K562 (cell line): ENCODE measurements at regions not wholly inside any gene's neighbourhood (a gene's known extent, or its start where the extent isn't known, plus 50 kb on each side); places are given as distances from the start of the nearest gene placed in this dataset.

Source experiments
- ARID1B ChIP-seq: fragments of 450-650 bp; IDR thresholded peaks from 2 replicates; pipeline ENCODE4 v1.6.1; 2016; ENCODE audit warnings: antibody characterized with exemption, mild to moderate bottlenecking, inconsistent platforms
- ARID3B ChIP-seq: fragments of 250-450 bp; sonication (Bioruptor Pico); IDR thresholded peaks from 2 replicates; pipeline ENCODE4 v1.4.0; 2020; ENCODE audit warnings: borderline replicate concordance
- BRF2 ChIP-seq: IDR thresholded peaks from 3 replicates; pipeline ENCODE4 v1.6.1; 2011; ENCODE audit warnings: borderline replicate concordance, mild to moderate bottlenecking; ENCODE audit not compliant: insufficient read length, insufficient read depth
- ELF1 ChIP-seq: fragments of 200-800 bp; sonication (Bioruptor generic); IDR thresholded peaks from 2 replicates; pipeline ENCODE4 v1.6.1; 2016; ENCODE audit warnings: missing genetic modification characterization, missing compliant biosample characterization
- EP400 ChIP-seq: fragments of 450-650 bp; IDR thresholded peaks from 2 replicates; pipeline ENCODE4 v1.6.1; 2017; ENCODE audit warnings: antibody characterized with exemption, mild to moderate bottlenecking, moderate library complexity
- NFIC ChIP-seq: fragments of 450-650 bp; IDR thresholded peaks from 2 replicates; pipeline ENCODE4 v1.6.1; 2017; ENCODE audit warnings: mild to moderate bottlenecking, inconsistent platforms
- NR1H2 ChIP-seq: sonication (generic); formaldehyde crosslinking; IDR thresholded peaks from 2 replicates; pipeline ENCODE4 v1.4.0; 2020; ENCODE audit warnings: mild to moderate bottlenecking, missing genetic modification reagents
- PHF8 ChIP-seq: fragments of 200-600 bp; sonication (generic); IDR thresholded peaks from 2 replicates; pipeline ENCODE4 v1.6.1; 2012; ENCODE audit warnings: mixed run types, mild to moderate bottlenecking, inconsistent platforms, low read length, moderate library complexity, borderline replicate concordance
- RBBP5 ChIP-seq: fragments of 200-600 bp; sonication (generic); IDR thresholded peaks from 2 replicates; pipeline ENCODE4 v1.6.1; 2012; ENCODE audit warnings: borderline replicate concordance, mild to moderate bottlenecking, low read length, control low read depth, inconsistent platforms; ENCODE audit not compliant: insufficient read depth, poor library complexity, severe bottlenecking
- RBFOX2 ChIP-seq: fragments of 200-400 bp; formaldehyde crosslinking; IDR thresholded peaks from 2 replicates; pipeline ENCODE4 v1.6.1; 2017; ENCODE audit warnings: low read depth, mild to moderate bottlenecking, low read length, moderate library complexity
- RBM14 ChIP-seq: fragments of 200-400 bp; formaldehyde crosslinking; IDR thresholded peaks from 2 replicates; pipeline ENCODE4 v1.6.1; 2018; ENCODE audit warnings: low read depth, mild to moderate bottlenecking, low read length, moderate library complexity, borderline replicate concordance; ENCODE audit not compliant: insufficient read depth
- TAF15 ChIP-seq: fragments of 200-400 bp; formaldehyde crosslinking; IDR thresholded peaks from 2 replicates; pipeline ENCODE4 v1.6.1; 2017; ENCODE audit warnings: mild to moderate bottlenecking, low read depth, low read length, moderate library complexity
- YY1 ChIP-seq, 3 experiments: IDR thresholded peaks; 2 replicates each; pipeline ENCODE4 v1.6.1; 2011; ENCODE audit warnings: low read length in 2 of 3, mild to moderate bottlenecking in 2 of 3, moderate library complexity in 2 of 3, borderline replicate concordance in 1 of 3, control low read depth in 1 of 3, low read depth in 1 of 3; ENCODE audit not compliant: insufficient read depth in 3 of 3, insufficient replicate concordance in 2 of 3, control insufficient read depth in 1 of 3, insufficient read length in 1 of 3; ENCODE audit errors: extremely low read depth in 1 of 3
- ZNF165 ChIP-seq: fragments of 250-450 bp; sonication (Bioruptor Pico); IDR thresholded peaks from 2 replicates; pipeline ENCODE4 v1.4.0; 2020; ENCODE audit warnings: borderline replicate concordance
- ZNF263 ChIP-seq: sonication (generic); formaldehyde crosslinking; IDR thresholded peaks from 2 replicates; pipeline ENCODE4 v1.8.0; 2022; ENCODE audit warnings: mild to moderate bottlenecking, missing genetic modification reagents, borderline replicate concordance
- TF ChIP-seq, protein P1 (sequence below): sonication (generic); formaldehyde crosslinking; IDR thresholded peaks from 2 replicates; pipeline ENCODE4 v1.8.0; 2022; ENCODE audit warnings: missing genetic modification reagents, mild to moderate bottlenecking, borderline replicate concordance
- TF ChIP-seq, protein P2 (sequence below), 2 experiments: fragments of 450-650 bp; IDR thresholded peaks; 2 replicates each; pipeline ENCODE4 v1.6.1; 2018; ENCODE audit warnings: mild to moderate bottlenecking in 2 of 2, low read depth in 1 of 2; ENCODE audit not compliant: partially characterized antibody in 2 of 2

GRCh38 chr1:14437417-14437918, 161.0 kb upstream of the KAZN start (continued):
- TF ChIP-seq, protein P1, sequence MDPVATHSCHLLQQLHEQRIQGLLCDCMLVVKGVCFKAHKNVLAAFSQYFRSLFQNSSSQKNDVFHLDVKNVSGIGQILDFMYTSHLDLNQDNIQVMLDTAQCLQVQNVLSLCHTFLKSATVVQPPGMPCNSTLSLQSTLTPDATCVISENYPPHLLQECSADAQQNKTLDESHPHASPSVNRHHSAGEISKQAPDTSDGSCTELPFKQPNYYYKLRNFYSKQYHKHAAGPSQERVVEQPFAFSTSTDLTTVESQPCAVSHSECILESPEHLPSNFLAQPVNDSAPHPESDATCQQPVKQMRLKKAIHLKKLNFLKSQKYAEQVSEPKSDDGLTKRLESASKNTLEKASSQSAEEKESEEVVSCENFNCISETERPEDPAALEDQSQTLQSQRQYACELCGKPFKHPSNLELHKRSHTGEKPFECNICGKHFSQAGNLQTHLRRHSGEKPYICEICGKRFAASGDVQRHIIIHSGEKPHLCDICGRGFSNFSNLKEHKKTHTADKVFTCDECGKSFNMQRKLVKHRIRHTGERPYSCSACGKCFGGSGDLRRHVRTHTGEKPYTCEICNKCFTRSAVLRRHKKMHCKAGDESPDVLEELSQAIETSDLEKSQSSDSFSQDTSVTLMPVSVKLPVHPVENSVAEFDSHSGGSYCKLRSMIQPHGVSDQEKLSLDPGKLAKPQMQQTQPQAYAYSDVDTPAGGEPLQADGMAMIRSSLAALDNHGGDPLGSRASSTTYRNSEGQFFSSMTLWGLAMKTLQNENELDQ (CRISPR knock-in tag), result no peak
- TF ChIP-seq, protein P2, sequence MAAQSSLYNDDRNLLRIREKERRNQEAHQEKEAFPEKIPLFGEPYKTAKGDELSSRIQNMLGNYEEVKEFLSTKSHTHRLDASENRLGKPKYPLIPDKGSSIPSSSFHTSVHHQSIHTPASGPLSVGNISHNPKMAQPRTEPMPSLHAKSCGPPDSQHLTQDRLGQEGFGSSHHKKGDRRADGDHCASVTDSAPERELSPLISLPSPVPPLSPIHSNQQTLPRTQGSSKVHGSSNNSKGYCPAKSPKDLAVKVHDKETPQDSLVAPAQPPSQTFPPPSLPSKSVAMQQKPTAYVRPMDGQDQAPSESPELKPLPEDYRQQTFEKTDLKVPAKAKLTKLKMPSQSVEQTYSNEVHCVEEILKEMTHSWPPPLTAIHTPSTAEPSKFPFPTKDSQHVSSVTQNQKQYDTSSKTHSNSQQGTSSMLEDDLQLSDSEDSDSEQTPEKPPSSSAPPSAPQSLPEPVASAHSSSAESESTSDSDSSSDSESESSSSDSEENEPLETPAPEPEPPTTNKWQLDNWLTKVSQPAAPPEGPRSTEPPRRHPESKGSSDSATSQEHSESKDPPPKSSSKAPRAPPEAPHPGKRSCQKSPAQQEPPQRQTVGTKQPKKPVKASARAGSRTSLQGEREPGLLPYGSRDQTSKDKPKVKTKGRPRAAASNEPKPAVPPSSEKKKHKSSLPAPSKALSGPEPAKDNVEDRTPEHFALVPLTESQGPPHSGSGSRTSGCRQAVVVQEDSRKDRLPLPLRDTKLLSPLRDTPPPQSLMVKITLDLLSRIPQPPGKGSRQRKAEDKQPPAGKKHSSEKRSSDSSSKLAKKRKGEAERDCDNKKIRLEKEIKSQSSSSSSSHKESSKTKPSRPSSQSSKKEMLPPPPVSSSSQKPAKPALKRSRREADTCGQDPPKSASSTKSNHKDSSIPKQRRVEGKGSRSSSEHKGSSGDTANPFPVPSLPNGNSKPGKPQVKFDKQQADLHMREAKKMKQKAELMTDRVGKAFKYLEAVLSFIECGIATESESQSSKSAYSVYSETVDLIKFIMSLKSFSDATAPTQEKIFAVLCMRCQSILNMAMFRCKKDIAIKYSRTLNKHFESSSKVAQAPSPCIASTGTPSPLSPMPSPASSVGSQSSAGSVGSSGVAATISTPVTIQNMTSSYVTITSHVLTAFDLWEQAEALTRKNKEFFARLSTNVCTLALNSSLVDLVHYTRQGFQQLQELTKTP (IDR thresholded peaks at IDR 0.05; ENCODE audit: low read depth in 1 of 2, partially characterized antibody in 2 of 2), result peak in 1 of 2 experiments; percentile 1
- TF ChIP-seq TAF15, result no peak
- no peak for TF ChIP-seq BRF2
- TF ChIP-seq PHF8, result no peak; the same call in 1 of the 2 replicates
- no peak for TF ChIP-seq ARID1B
- no peak for TF ChIP-seq ELF1 (tag)
- no peak for TF ChIP-seq EP400
- no peak for TF ChIP-seq RBM14
- TF ChIP-seq NR1H2 (CRISPR knock-in tag), result no peak
- TF ChIP-seq NFIC, result no peak
- no peak for TF ChIP-seq ZNF165 (CRISPR knock-in tag)
- TF ChIP-seq RBFOX2, result peak; percentile 37; the same call in 1 of the 2 replicates
- TF ChIP-seq ZNF263 (CRISPR knock-in tag), result peak; percentile 20; the same call in 1 of the 2 replicates
- peak in 1 of 3 experiments; percentile 10 for TF ChIP-seq YY1 (IDR thresholded peaks at IDR 0.05; ENCODE audit: borderline replicate concordance in 1 of 3, control insufficient read depth in 1 of 3, extremely low read depth in 1 of 3, insufficient read depth in 3 of 3, insufficient read length in 1 of 3, insufficient replicate concordance in 2 of 3, low read depth in 1 of 3, low read length in 2 of 3)
- TF ChIP-seq ARID3B, result no peak
- TF ChIP-seq RBBP5, result peak; percentile 59
